ENCODE measurements at regions not wholly inside any gene's neighbourhood (a gene's known extent, or its start where the extent isn't known, plus 50 kb on each side); places are given as distances from the start of the nearest gene placed in this dataset.

DNA sequence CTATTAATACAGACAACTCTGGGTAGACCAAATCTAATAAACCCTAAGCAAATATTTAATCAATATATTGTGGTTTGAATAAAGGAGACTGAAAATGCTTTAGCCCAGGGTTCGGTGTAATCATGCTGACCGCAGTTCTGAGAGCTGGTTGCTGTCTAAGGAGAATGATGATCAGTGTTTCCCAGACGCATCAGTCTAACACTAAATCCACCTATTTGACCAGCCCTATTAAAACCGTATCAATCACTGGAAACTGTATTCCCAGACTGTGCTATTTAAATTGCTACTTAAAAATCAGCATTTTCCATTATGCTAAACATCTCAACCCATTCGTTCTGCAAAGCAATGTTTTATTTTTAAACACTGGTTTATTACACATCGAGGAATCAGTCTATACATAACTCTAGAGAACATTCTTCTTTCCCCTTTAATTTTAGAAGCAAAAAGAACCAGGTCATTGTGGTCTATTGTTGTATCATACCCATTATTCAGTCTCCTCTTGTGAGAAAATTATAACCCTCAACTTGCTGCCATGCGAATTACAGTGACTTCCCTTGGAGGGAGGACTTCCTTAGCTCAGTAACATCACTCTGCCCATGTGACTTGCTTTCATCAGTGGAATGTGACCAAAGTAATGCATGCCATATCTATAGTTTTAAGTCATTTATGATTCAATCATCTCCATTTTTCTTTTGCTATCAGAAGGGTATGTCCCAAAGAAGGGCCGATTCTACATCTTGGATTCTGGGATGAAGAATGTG lies 515.2 kb upstream of the JAG1 start:
- no peak overlapping the region for H3K27ac ChIP-seq (ENCODE audit: low read depth in 2 of 2, low read length in 1 of 2)
- POLR2A ChIA-PET, result no interaction called here
- no peak for DNase-seq
- no peaks in the 10 kb centered on the region for H3K4me1 ChIP-seq (ENCODE audit: control insufficient read depth in 1 of 2, insufficient read depth in 2 of 2, low read depth in 1 of 2, low read length in 1 of 2)
- H3K4me2 ChIP-seq, result no peak overlapping the region
- CTCF ChIA-PET, result interaction anchor here (1.2 to 1.5 kb wide), 2 partner anchors 16 to 17 kb away, joined by 3 to 5 read pairs; no protein-coding TSS in a partner anchor
- no peaks in the 10 kb centered on the region for H3K27me3 ChIP-seq (ENCODE audit: insufficient read depth)
- no peaks in the 10 kb centered on the region for H3K9me2 ChIP-seq
- no peak overlapping the region for H3K9ac ChIP-seq
- 82% methylated on average over 8 of the region's 8 CpGs for WGBS (ENCODE audit: low lambda C conversion rate)
- TF ChIP-seq, protein P1, sequence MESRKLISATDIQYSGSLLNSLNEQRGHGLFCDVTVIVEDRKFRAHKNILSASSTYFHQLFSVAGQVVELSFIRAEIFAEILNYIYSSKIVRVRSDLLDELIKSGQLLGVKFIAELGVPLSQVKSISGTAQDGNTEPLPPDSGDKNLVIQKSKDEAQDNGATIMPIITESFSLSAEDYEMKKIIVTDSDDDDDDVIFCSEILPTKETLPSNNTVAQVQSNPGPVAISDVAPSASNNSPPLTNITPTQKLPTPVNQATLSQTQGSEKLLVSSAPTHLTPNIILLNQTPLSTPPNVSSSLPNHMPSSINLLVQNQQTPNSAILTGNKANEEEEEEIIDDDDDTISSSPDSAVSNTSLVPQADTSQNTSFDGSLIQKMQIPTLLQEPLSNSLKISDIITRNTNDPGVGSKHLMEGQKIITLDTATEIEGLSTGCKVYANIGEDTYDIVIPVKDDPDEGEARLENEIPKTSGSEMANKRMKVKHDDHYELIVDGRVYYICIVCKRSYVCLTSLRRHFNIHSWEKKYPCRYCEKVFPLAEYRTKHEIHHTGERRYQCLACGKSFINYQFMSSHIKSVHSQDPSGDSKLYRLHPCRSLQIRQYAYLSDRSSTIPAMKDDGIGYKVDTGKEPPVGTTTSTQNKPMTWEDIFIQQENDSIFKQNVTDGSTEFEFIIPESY (IDR thresholded peaks at IDR 0.05; ENCODE audit: borderline replicate concordance, low read depth), result no peak
- TF ChIP-seq FOSL2 (IDR thresholded peaks at IDR 0.05; ENCODE audit: borderline replicate concordance, low read depth), result no peak
- TF ChIP-seq ELF1 (IDR thresholded peaks at IDR 0.05), result no peak
- TF ChIP-seq FOXM1 (IDR thresholded peaks at IDR 0.05; ENCODE audit: low read depth), result no peak
- TF ChIP-seq NFIC (IDR thresholded peaks at IDR 0.05; ENCODE audit: borderline replicate concordance), result no peak
- TF ChIP-seq RFX5 (IDR thresholded peaks at IDR 0.05; ENCODE audit: low read length), result no peak
- no peak for TF ChIP-seq RCOR1 (IDR thresholded peaks at IDR 0.05; ENCODE audit: low read length)
- TF ChIP-seq, protein P2, sequence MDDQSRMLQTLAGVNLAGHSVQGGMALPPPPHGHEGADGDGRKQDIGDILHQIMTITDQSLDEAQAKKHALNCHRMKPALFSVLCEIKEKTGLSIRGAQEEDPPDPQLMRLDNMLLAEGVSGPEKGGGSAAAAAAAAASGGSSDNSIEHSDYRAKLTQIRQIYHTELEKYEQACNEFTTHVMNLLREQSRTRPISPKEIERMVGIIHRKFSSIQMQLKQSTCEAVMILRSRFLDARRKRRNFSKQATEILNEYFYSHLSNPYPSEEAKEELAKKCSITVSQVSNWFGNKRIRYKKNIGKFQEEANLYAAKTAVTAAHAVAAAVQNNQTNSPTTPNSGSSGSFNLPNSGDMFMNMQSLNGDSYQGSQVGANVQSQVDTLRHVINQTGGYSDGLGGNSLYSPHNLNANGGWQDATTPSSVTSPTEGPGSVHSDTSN (IDR thresholded peaks at IDR 0.05), result no peak
- TF ChIP-seq SIN3A (IDR thresholded peaks at IDR 0.05; ENCODE audit: borderline replicate concordance, low read depth, low read length), result no peak
- no peak for TF ChIP-seq TEAD4 (IDR thresholded peaks at IDR 0.05; ENCODE audit: borderline replicate concordance, insufficient read depth)
- no peak for TF ChIP-seq RAD21 (IDR thresholded peaks at IDR 0.05; ENCODE audit: low read length)
- no peak for TF ChIP-seq TCF12 (IDR thresholded peaks at IDR 0.05)
- TF ChIP-seq, protein P3, sequence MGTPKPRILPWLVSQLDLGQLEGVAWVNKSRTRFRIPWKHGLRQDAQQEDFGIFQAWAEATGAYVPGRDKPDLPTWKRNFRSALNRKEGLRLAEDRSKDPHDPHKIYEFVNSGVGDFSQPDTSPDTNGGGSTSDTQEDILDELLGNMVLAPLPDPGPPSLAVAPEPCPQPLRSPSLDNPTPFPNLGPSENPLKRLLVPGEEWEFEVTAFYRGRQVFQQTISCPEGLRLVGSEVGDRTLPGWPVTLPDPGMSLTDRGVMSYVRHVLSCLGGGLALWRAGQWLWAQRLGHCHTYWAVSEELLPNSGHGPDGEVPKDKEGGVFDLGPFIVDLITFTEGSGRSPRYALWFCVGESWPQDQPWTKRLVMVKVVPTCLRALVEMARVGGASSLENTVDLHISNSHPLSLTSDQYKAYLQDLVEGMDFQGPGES (IDR thresholded peaks at IDR 0.05; ENCODE audit: low read depth, low read length), result no peak
- TF ChIP-seq EZH2phosphoT487 (IDR thresholded peaks at IDR 0.05; ENCODE audit: borderline replicate concordance, low read depth), result no peak
- TF ChIP-seq POLR2AphosphoS5 (IDR thresholded peaks at IDR 0.05; ENCODE audit: low read depth, low read length), result no peak
- no peak for TF ChIP-seq JUND (IDR thresholded peaks at IDR 0.05)
- no peaks in the 10 kb centered on the region for H3K79me2 ChIP-seq (ENCODE audit: insufficient read depth)
- no peaks in the 10 kb centered on the region for H3K9me3 ChIP-seq
- 0 out of 2 replicates have a peak overlapping the region, but pooled peaks have one; percentile 2 for H2AFZ ChIP-seq (ENCODE audit: low read depth)
- no peaks in the 10 kb centered on the region for H3K36me3 ChIP-seq (replicated peaks in 1 of 2; ENCODE audit: control insufficient read depth in 1 of 2, insufficient read depth in 2 of 2, low read length in 1 of 2)
- no peaks in the 10 kb centered on the region for H3F3A ChIP-seq (replicated peaks; ENCODE audit: insufficient read depth)
- H4K20me1 ChIP-seq (ENCODE audit: insufficient read depth), result no peaks in the 10 kb centered on the region
- no peak overlapping the region for H3K4me3 ChIP-seq (ENCODE audit: low read depth in 2 of 2, low read length in 1 of 2)
